Left lung (tissue), 4 donors: ENCODE measurements at regions not wholly inside any gene's neighbourhood (a gene's known extent, or its start where the extent isn't known, plus 50 kb on each side); places are given as distances from the start of the nearest gene placed in this dataset.

Experiments
- ATAC-seq: fragments of 200-7000 bp; cut with Tn5 transposase; one replicate; pipeline ENCODE4 v1.9.1; 2020; ENCODE audit warnings: moderate library complexity
- DNase-seq, 4 donors: peaks; one replicate each; pipeline ENCODE4 v3.0.0-alpha.2; 2013 to 2020
- H3K27ac ChIP-seq, 2 donors: fragments of 200-600 bp; sonication (generic) in 1 of 2; one replicate each; pipeline versions ENCODE4 v1.5.0 to v1.8.0; 2020 to 2021
- H3K27me3 ChIP-seq, 2 donors: fragments of 200-600 bp; sonication (generic) in 1 of 2; one replicate each; pipeline versions ENCODE4 v1.5.0 to v1.8.0; 2020 to 2021
- H3K36me3 ChIP-seq, 2 donors: fragments of 200-600 bp; sonication (generic) in 1 of 2; one replicate each; pipeline versions ENCODE4 v1.5.0 to v1.8.0; 2020 to 2021
- H3K4me1 ChIP-seq, 2 donors: fragments of 200-600 bp; one replicate each; pipeline ENCODE4 v1.8.0; 2021
- H3K4me3 ChIP-seq, 2 donors: fragments of 200-600 bp; sonication (generic) in 1 of 2; one replicate each; pipeline versions ENCODE4 v1.5.0 to v1.8.0; 2020 to 2021; ENCODE audit warnings: mild to moderate bottlenecking in 1 of 2
- H3K9me3 ChIP-seq, 2 donors: fragments of 200-600 bp; sonication (generic) in 1 of 2; one replicate each; pipeline versions ENCODE4 v1.5.0 to v1.8.0; 2020 to 2021
- CTCF ChIP-seq, 2 donors: fragments of 200-600 bp; sonication (generic) in 1 of 2; IDR thresholded peaks; one replicate each; pipeline versions ENCODE4 v1.5.0 to v1.8.0; 2021; ENCODE audit warnings: antibody characterized with exemption in 2 of 2
- intact Hi-C, 2 donors: fragments of 100-400 bp; cut with DNase I; formaldehyde crosslinking; loops; one replicate each; pipeline versions ENCODE4 v1.11.2 to v1.14.2; 2022
- donor health status: DM: no; HTN: yes; CAD: no.
- donor health status: DM: no; HTN: no; CAD: no.

- H3K4me3 ChIP-seq = no peak overlapping the region
- H3K9me3 ChIP-seq = no peaks in the 10 kb centered on the region
- H3K36me3 ChIP-seq = no peaks in the 10 kb centered on the region
- no peaks in the 10 kb centered on the region for H3K27me3 ChIP-seq
- intact Hi-C loops = no loop called here
- ATAC-seq = no peak
- no peak for DNase-seq
- no peak for TF ChIP-seq CTCF (IDR thresholded peaks at IDR 0.05)
- H3K4me1 ChIP-seq = no peaks in the 10 kb centered on the region
- H3K27ac ChIP-seq = no peak overlapping the region
Observed at GRCh38 chr16:63346000-63346399, 1309.8 kb upstream of the CDH8 start.

GRCh38 chr16:63337264-63337663, 1301.0 kb upstream of the CDH8 start:
- Histone ChIP-seq H3K4me3 (no peak overlapping the region), H3K27ac (no peak overlapping the region), H3K4me1 (no peaks in the 10 kb centered on the region), H3K9me3 (no peaks in the 10 kb centered on the region), H3K36me3 (no peaks in the 10 kb centered on the region), H3K27me3 (no peaks in the 10 kb centered on the region)
- ATAC-seq = no peak
- no peak for DNase-seq
- intact Hi-C loops = no loop called here
- no peak for TF ChIP-seq CTCF (IDR thresholded peaks at IDR 0.05)

- Histone ChIP-seq H3K9me3 (no peaks in the 10 kb centered on the region), H3K4me1 (no peaks in the 10 kb centered on the region), H3K36me3 (no peaks in the 10 kb centered on the region), H3K27ac (no peak overlapping the region), H3K27me3 (no peaks in the 10 kb centered on the region), H3K4me3 (no peak overlapping the region)
- TF ChIP-seq CTCF (IDR thresholded peaks at IDR 0.05) = no peak
- intact Hi-C loops = no loop called here
- no peak for DNase-seq
- no peak for ATAC-seq
Observed at GRCh38 chr16:63331111-63331510, 1294.9 kb upstream of the CDH8 start.

GRCh38 chr16:63326736-63327339, 1290.6 kb upstream of the CDH8 start:
- no peak for DNase-seq
- H3K4me1 ChIP-seq = no peaks in the 10 kb centered on the region
- no peak for ATAC-seq
- H3K27ac ChIP-seq = no peak overlapping the region
- intact Hi-C loops = no loop called here
- H3K4me3 ChIP-seq = no peak overlapping the region
- no peaks in the 10 kb centered on the region for H3K9me3 ChIP-seq
- no peaks in the 10 kb centered on the region for H3K36me3 ChIP-seq
- no peaks in the 10 kb centered on the region for H3K27me3 ChIP-seq
- no peak for TF ChIP-seq CTCF (IDR thresholded peaks at IDR 0.05)

GRCh38 chr16:63323722-63324705, 1287.8 kb upstream of the CDH8 start:
- H3K4me1 ChIP-seq = no peaks in the 10 kb centered on the region
- no peak overlapping the region for H3K27ac ChIP-seq
- ATAC-seq (no peak), DNase-seq (no peak)
- no peaks in the 10 kb centered on the region for H3K9me3 ChIP-seq
- H3K36me3 ChIP-seq = no peaks in the 10 kb centered on the region
- intact Hi-C loops = no loop called here
- no peak for TF ChIP-seq CTCF (IDR thresholded peaks at IDR 0.05)
- no peaks in the 10 kb centered on the region for H3K27me3 ChIP-seq
- H3K4me3 ChIP-seq = no peak overlapping the region
